ENCODE measurements at regions not wholly inside any gene's neighbourhood (a gene's known extent, or its start where the extent isn't known, plus 50 kb on each side); places are given as distances from the start of the nearest gene placed in this dataset.

DNA sequence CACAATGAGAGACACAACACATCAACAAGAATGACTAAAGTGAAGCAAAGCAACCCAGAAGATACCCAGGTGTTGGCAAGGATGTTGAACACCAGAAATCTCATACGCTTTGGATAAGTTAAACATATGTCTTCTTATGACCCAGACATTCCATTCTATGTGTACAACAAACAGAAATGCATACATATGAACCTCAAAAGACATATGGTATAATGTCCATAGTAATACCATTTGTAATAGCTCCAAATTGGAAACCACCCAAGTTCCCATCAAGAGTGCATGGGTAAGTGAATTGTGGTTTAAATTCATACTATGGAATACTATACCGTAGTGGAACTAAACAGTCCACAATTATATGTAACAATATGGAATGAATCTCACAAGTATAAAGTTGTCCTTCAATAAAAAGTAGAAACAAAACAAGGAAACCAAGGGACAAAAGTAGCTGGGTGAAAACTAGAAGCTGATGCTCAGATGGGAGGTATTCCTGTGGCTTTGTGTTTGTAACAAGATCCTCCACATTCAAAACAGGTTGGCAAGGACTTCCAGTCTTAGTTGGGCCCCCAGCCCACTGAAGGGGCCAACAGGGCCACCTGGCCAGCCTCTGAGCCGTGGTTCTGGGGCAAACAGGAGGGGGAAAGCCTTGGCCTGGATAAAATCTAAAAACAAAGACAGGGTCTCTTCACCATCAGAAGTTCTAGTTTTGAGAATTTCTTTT lies 171.8 kb upstream of the PITX1 start:
- ChIA-PET CTCF (interaction anchor here (0.6 to 3.0 kb wide), 7 partner anchors 9 to 301 kb away, joined by 3 to 19 read pairs (median 4); partner anchors contain the start of gene PCBD2), POLR2A (no interaction called here)
- no peak overlapping the region for H3K4me3 ChIP-seq (ENCODE audit: low read depth, low read length)
- H3K27me3 ChIP-seq (ENCODE audit: control insufficient read depth, insufficient read depth, low read length): no peaks in the 10 kb centered on the region
- no peak for DNase-seq (ENCODE audit: low read depth)
- no peaks in the 10 kb centered on the region for H3K36me3 ChIP-seq (ENCODE audit: control insufficient read depth, insufficient read depth, low read length)
- TF ChIP-seq, protein P1, sequence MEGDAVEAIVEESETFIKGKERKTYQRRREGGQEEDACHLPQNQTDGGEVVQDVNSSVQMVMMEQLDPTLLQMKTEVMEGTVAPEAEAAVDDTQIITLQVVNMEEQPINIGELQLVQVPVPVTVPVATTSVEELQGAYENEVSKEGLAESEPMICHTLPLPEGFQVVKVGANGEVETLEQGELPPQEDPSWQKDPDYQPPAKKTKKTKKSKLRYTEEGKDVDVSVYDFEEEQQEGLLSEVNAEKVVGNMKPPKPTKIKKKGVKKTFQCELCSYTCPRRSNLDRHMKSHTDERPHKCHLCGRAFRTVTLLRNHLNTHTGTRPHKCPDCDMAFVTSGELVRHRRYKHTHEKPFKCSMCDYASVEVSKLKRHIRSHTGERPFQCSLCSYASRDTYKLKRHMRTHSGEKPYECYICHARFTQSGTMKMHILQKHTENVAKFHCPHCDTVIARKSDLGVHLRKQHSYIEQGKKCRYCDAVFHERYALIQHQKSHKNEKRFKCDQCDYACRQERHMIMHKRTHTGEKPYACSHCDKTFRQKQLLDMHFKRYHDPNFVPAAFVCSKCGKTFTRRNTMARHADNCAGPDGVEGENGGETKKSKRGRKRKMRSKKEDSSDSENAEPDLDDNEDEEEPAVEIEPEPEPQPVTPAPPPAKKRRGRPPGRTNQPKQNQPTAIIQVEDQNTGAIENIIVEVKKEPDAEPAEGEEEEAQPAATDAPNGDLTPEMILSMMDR (IDR thresholded peaks at IDR 0.05; ENCODE audit: insufficient read depth, low read depth, low read length): no peak

DNA sequence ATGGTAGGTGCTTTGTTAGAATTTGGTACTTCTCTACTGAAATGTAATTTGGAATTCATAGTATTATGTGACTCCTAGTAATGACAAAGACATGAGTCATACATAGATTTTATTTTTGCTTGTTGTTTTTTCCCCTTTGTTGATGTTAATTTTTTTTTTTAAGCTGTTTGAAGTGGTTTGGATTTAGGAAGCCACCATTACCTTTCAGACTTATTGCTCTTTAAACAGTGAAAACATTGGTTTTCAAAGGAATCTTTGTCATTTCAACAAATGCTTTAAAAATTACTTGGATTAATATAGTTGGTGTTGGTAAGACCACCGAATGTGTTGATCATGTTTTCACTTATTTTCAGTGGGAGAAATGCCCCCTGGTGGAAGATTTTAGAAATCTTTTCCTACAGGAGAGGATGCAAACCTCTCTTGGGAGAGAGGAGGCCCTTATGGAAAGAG lies 170.1 kb upstream of the PITX1 start:
- H3K4me3 ChIP-seq (ENCODE audit: low read depth, low read length): no peak overlapping the region
- H3K27me3 ChIP-seq (ENCODE audit: control insufficient read depth, insufficient read depth, low read length): no peaks in the 10 kb centered on the region
- H3K36me3 ChIP-seq (ENCODE audit: control insufficient read depth, insufficient read depth, low read length): no peaks in the 10 kb centered on the region
- POLR2A ChIA-PET: no interaction called here
- DNase-seq (ENCODE audit: low read depth): no peak
- CTCF ChIA-PET: interaction anchor here (3.0 kb wide), 1 partner anchor 13 kb away, joined by 19 read pairs; no protein-coding TSS in a partner anchor
- TF ChIP-seq, protein P1 (IDR thresholded peaks at IDR 0.05; ENCODE audit: insufficient read depth, low read depth, low read length): peak; percentile 47

DNA sequence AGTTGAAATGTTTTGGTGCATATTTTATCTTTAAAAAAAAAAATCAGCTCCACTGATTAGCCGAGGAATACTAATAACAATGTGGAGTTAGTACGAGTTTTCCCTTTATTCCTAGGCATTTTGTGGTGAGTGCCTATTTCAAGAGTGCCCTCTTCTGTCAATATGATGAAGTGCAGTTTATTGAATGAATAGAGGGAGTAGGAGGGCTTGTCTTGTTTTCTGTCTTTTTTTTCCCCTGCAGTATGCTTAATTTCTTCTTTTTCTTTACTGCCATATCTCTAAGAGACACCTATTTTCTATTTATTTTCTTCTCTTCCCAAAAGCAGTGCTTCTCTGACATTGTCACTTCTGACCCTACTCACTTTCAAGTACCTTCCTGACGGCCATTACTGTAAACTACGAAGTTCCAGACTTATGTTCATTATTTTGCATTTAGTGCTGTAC lies 169.6 kb upstream of the PITX1 start:
- no peaks in the 10 kb centered on the region for H3K27me3 ChIP-seq (ENCODE audit: control insufficient read depth, insufficient read depth, low read length)
- no peaks in the 10 kb centered on the region for H3K36me3 ChIP-seq (ENCODE audit: control insufficient read depth, insufficient read depth, low read length)
- H3K4me3 ChIP-seq (ENCODE audit: low read depth, low read length): no peak overlapping the region
- TF ChIP-seq, protein P1 (IDR thresholded peaks at IDR 0.05; ENCODE audit: insufficient read depth, low read depth, low read length): peak; percentile 28
- ChIA-PET POLR2A (no interaction called here), CTCF (interaction anchor here (0.6 to 3.5 kb wide), 5 partner anchors 11 to 293 kb away, joined by 3 to 20 read pairs (median 5); no protein-coding TSS in a partner anchor)
- no peak for DNase-seq (ENCODE audit: low read depth)

DNA sequence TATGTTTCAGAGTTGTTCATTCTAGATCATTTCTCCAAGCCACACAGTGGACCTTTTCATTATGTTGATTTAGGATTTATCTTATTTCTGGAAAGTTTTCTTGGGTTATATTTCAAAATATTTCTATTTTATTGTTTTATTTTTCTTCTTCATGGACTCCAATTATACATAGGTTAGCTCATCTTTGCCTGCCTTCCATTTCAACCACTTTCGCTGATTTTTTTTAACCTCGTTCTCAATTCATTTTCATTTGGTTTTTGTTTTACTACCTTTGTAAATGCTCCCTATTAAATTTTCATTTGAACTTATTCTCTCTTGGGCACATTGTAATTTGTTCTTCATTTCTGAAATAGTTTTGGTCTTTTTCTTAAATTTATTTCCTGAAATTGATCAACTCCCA lies 169.0 kb upstream of the PITX1 start:
- Histone ChIP-seq H3K27me3 (ENCODE audit: control insufficient read depth, insufficient read depth, low read length) (no peaks in the 10 kb centered on the region), H3K36me3 (ENCODE audit: control insufficient read depth, insufficient read depth, low read length) (no peaks in the 10 kb centered on the region), H3K4me3 (ENCODE audit: low read depth, low read length) (no peak overlapping the region)
- no peak for DNase-seq (ENCODE audit: low read depth)
- POLR2A ChIA-PET: no interaction called here
- CTCF ChIA-PET: interaction anchor here (1.0 to 3.5 kb wide), 5 partner anchors 11 to 223 kb away, joined by 3 to 20 read pairs (median 5); no protein-coding TSS in a partner anchor
- TF ChIP-seq, protein P1 (IDR thresholded peaks at IDR 0.05; ENCODE audit: insufficient read depth, low read depth, low read length): no peak

DNA sequence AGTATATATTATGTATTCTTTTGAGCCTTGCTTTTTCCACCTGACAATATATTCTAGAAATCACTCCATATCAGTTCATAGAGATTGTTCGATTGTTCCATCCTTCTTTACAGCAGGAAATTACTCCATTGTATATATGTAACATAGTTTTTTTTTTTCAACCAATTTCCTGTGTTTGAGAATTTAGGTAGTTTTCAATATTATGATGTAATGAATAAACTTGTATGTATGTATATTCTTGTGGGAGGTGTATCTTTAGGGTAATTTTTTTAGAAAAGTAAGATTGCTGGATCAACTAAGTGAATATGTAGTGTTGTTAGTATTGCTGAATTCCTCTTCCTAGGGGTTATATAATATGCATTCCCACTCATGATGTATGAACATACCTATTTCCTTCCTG lies 165.9 kb upstream of the PITX1 start:
- TF ChIP-seq, protein P1 (IDR thresholded peaks at IDR 0.05; ENCODE audit: insufficient read depth, low read depth, low read length): no peak
- Histone ChIP-seq H3K36me3 (ENCODE audit: control insufficient read depth, insufficient read depth, low read length) (no peaks in the 10 kb centered on the region), H3K27me3 (ENCODE audit: control insufficient read depth, insufficient read depth, low read length) (no peaks in the 10 kb centered on the region), H3K4me3 (ENCODE audit: low read depth, low read length) (no peak overlapping the region)
- POLR2A ChIA-PET: no interaction called here
- CTCF ChIA-PET: interaction anchor here (3.5 kb wide), 1 partner anchor 8 kb away, joined by 20 read pairs; no protein-coding TSS in a partner anchor
- no peak for DNase-seq (ENCODE audit: low read depth)

Data from BJ (cell line).